ENCODE measurements at regions not wholly inside any gene's neighbourhood (a gene's known extent, or its start where the extent isn't known, plus 50 kb on each side); places are given as distances from the start of the nearest gene placed in this dataset.

DNA sequence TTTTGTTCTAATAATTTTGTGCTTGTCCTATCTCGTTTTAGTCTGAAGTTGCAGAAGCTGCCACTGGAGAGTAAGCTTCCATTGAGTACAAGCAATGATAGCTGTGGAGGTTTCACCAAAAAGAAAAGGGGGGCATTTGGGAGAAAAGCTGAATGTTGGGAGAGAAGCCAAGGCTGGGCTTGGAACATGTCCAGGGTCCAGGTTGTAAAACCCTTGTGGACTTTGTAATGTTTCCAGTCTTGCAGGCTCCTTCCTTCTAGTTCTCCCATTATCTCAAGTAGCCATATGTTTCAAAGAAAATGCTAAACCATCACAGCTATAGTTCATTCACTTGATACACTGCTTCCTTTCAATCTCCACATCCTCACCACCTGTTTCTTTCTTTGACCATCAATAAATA, 880.2 kb downstream of the NLGN4Y start:
- no peak for DNase-seq

DNA sequence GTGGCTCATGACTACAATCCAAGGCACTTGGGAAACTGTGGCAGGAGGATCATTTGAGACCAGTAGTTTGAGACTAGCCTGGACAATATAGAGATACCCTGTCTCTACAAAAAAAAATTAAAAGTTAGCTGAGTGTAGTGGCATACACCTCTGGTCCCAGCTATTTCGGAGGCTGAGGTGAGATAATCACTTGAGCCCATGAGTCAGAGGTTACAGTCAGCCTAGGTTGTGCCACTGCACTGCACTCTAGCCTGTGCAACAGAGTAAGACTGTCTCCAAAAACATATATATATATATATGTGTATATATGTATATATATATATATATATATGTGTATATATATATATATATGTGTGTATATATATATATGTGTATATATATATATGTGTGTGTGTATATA, 890.8 kb downstream of the NLGN4Y start:
- DNase-seq, result no peak

DNA sequence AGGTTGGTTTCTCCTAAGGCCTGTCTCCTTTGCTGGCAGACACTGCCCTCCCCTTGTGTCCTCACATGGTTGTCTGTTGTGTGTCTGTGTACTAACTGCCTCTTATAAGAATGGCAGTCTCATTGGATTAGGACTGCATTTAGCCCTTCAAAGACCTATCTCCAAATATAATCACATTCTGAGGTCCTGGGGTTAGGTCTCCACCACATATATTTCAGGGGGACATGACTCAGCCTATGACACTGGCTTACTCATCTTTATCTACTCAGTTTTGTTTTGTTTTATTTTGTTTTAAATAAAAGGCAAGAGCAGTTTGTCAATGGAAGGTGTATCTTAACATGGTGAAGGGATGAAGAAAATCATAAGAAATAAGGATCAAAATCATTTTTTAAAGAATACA, 894.3 kb downstream of the NLGN4Y start:
- DNase-seq, result no peak

DNA sequence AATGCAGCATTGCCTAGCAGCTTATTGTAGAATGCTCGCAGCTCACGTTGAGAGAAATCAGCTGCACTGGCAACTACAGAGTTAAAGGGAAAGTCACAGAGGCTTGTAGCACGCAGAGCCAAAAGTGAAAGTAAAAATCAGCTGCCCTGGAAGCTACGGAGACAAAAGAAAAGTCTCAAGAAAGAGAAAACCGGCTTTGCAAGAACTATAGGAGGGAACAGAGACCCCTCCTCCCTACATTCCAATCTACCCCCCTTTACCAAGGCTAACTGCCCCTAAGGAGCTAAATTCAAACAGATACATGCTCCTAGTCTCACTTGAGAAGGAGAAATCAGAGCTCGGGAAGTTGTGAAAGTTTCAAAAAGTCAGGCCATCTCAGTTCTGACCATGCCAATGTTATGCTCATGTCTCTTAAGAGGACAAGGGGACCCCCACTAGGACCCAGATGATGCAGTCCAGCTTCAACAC, 900.4 kb downstream of the NLGN4Y start:
- DNase-seq, result peak; percentile 49

GRCh38 chrY:15440021-15440695, 915.8 kb downstream of the NLGN4Y start:
- DNase-seq, result no peak

DNA sequence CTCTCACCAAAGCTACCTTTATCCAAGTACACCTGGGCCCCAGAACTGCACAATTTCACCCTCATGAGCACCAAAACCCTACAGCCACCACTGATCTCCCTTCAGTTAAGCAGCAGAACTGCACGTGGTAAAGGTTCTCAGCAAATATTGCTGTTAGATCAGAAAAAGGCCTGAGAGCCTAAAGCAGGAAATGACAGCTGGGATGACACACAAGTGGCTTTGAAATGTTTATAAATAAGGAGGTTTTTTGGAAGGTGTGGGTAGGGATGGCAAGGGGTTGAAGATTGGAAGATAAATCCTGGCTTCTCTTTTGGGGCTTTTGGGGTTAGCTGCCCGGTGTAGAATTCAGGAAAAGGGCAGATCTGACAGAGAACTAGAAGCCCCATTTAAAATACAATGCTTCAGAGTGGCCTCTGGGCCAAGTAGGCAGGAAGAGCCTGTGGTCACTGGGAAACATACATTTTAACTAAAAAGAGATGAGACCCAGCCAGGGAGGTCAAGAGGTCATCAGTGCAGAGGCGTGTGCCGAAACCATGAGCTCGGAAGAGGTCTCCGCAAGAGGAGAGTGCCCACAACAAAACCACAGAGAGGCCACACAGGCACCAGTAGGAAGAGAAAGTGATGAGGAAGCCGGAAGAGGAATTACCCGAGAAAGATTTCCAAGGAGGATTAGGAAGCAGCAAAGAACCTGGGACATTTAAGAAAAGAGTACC, 916.5 kb downstream of the NLGN4Y start:
- no peak for DNase-seq

DNA sequence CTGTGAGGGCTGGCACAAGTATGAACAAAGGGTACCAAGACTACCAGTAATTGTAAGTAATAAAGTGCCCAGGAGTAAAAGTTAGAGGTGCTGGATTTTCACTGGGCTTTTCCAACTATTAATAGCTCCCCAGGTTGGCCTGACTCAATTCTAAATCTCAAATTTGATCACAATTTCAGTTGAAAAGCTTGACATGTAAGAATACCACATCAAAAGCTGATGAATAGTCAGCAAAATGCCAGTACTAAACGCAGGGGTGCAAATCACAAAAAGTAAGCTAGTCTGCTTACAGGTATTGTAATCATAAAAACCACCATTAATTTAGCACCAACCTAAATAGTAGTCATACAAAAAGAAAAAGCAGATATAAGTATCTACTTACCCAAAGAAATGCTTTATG, 917.5 kb downstream of the NLGN4Y start:
- no peak for DNase-seq

- no peak for DNase-seq
Measured at GRCh38 chrY:15445871-15446270, 921.5 kb downstream of the NLGN4Y start.

GRCh38 chrY:15446861-15447260, 922.5 kb downstream of the NLGN4Y start:
- DNase-seq, result no peak

DNA sequence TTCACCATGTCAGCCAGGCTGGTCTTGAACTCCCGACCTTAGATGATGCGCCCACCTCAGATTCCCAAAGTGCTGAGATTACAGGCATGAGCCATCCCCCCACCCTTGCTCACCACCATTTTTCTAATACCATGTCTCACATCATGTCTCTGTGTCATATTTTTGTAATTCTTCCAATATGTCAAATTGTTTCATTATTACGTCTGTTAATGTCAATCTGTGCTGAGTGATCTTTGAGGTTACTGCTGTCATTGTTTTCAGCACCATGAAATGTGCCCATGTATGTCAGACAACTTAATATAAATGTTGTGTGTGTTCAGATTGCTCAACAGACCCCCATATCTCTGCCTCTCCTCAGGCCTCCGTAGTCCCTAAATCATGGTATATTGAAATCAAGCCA, 923.6 kb downstream of the NLGN4Y start:
- no peak for DNase-seq

GRCh38 chrY:15455133-15455937, 931.0 kb downstream of the NLGN4Y start:
- DNase-seq, result no peak

DNA sequence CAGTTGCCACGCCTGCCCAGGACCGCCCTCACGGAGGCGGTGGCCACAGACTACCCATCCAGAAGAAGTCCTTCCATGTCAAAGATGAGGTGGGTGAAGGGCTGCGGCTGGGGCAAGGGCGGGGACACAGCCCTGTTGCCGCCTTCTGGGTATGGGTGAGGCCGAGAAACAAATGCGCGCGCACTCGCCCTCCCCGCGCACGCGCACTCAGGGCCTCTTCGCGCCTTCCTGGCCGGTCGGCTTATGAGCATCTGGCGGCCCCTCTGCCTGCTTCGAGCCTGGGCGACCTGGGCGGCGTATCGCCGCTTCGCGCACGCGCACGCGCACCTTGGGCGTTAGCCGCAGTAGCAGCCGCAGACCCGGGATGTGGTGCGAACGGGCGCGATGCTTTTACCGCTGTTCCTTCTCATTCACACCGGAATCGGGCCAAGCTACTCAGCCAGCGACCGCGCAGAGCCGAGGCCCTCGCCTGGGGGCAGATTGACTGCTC, 931.7 kb downstream of the NLGN4Y start:
- DNase-seq, result peak; percentile 82

- no peak for DNase-seq
Measured at GRCh38 chrY:15456491-15456890, 932.2 kb downstream of the NLGN4Y start.

GRCh38 chrY:15457682-15458081, 933.4 kb downstream of the NLGN4Y start:
- DNase-seq, result no peak

DNA sequence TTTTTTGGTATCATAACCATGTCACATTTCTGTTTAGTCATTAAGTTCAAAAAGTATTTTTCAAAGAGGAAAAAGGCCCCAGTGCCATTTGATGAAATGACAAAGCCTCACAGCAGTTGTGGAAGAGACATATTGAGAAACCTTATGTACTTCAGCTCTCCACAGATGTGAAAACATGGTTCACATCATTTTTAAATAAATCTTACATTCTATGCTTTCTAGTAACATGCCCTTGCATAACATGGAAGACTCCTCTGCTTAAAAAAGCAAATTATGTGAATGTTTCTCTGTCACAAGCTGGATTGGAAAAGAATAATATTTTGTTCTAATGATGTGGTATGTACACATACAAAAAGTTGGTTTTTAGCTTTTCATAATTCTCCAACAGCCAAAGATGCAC, 934.1 kb downstream of the NLGN4Y start:
- DNase-seq, result no peak

DNA sequence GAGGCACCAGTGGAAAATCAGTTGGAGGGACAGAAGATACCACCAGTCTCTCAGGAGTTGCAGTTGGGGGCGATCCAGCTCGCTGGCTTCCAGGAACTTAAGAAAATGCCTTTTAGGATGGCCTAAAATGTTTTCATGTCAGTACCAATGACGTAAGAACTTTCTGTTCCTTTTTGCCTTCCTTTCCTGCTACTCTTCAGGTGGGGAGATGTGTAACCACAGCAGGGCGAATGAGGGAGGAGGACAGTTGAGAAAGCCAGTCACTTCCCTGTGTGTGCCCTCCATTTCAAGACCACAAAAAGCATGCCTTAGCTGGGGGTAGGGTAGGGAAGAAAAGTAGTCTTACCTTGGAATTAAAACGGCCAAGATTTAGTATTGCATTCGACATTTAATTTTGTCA, 941.6 kb downstream of the NLGN4Y start:
- DNase-seq, result no peak

GRCh38 chrY:15466891-15467290, 942.6 kb downstream of the NLGN4Y start:
- DNase-seq, result no peak

GRCh38 chrY:15468091-15468490, 943.8 kb downstream of the NLGN4Y start:
- no peak for DNase-seq

DNA sequence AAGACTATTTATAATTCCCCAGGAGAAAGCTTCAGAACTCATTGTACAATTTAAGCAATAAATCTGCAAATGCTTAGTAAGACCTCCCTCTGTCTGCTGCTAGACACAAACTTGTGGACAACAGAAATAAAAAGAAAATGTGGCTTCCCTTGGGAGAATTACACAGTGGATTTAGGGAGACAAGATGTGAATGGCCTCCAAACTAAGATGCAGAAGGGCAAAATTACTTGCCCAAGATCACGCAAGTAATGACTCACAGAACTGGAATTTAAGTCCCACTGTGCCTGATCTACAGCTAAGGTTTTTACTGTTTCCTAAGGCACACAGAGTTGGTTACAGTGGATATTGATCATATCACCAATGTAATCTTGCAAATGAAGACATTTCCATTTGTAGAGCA, 947.0 kb downstream of the NLGN4Y start:
- DNase-seq, result no peak

DNA sequence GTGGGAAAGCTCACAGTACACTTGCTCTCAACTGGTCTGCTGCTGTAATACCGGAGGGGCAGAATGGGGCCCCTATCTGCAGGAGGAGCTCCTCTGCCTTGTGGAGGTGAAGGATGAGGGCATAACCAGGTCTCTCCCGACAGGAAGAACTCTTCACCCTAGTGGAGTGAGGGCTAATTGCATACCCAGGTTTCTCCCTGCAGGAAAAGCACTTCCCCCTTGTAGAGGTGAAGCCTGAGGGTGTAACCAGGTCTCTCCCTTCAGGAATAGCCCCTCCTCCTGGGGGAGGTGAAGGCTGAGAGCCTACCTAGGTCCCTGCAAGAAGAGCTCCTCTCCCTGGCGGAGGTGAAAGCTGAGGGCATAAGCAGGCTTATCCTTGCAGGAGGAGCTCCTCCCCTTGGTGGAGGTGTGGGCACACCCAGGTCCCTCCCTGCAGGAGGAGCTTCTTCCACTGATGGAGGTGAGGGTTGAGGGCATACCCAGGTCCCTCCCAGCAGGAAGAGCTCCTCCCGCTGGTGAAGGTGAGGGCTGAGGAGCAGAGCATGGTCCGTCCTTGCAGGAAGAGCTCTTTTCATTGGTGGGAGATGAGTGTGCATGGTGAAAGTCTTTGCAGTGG, 954.1 kb downstream of the NLGN4Y start:
- no peak for DNase-seq

DNA sequence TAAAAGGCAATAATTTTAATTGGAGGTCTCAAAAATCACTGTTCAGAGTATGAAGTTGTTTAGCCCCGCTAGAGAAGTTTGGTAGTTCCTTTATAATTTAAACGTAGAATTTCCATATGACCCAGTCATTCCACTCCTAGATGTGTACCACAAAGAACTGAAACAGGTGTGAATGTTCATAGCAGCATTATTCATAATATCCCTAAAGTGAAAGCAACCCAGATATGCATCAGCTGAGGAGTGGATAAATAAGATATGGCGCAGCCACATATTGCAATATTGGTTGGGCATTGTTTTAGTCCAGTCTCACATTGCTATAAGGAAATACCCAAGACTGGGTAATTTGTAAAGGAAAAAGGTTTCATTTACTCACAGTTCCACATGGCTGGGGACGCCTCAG, 976.2 kb downstream of the NLGN4Y start:
- no peak for DNase-seq

GRCh38 chrY:15501181-15501580, 976.9 kb downstream of the NLGN4Y start:
- no peak for DNase-seq

DNA sequence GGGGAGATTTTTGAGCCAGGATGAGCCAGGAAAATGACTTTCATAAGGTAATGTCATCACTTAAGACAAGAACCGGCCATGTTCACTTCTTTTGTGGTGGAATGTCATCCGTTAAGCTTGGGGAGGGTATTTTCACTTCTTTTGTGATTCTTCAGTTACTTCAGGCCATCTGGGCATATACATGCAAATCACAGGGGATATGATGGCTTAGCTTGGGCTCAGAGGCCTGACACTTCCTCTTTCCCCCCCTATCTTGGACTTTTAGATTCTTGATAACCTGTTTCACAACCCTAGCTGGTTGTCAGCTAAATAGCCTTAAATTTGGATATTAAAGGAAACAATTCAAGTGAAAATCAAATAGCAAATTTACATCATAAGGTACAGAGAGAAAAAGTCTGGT, 986.0 kb downstream of the NLGN4Y start:
- no peak for DNase-seq
